Neural progenitor cell (in vitro differentiated cells): ENCODE measurements at regions not wholly inside any gene's neighbourhood (a gene's known extent, or its start where the extent isn't known, plus 50 kb on each side); places are given as distances from the start of the nearest gene placed in this dataset.

Source experiments
- DNase-seq: peaks from one replicate; pipeline ENCODE4 v3.0.0-alpha.2; 2016; ENCODE audit warnings: low spot score
- H2AFZ ChIP-seq: fragments of 200-600 bp; sonication (generic); replicated peaks from 2 replicates; pipeline ENCODE4 v1.6.1; 2016; ENCODE audit warnings: antibody characterized with exemption
- H3F3A ChIP-seq: fragments of 200-600 bp; sonication (generic); 2 replicates; pipeline ENCODE4 v1.6.1; 2016; ENCODE audit warnings: antibody characterized with exemption, low read depth
- H3K27ac ChIP-seq: fragments of 200-600 bp; sonication (generic); 2 replicates; pipeline ENCODE4 v1.5.1; 2016; ENCODE audit warnings: mild to moderate bottlenecking
- H3K27me3 ChIP-seq: fragments of 200-600 bp; sonication (generic); 2 replicates; pipeline ENCODE4 v1.6.1; 2016; ENCODE audit warnings: mild to moderate bottlenecking, moderate library complexity
- H3K36me3 ChIP-seq: fragments of 200-600 bp; sonication (generic); 2 replicates; pipeline ENCODE4 v1.5.1; 2016
- H3K4me1 ChIP-seq: fragments of 200-600 bp; sonication (generic); 2 replicates; pipeline ENCODE4 v1.6.1; 2016; ENCODE audit warnings: mixed run types
- H3K4me2 ChIP-seq: fragments of 200-600 bp; sonication (generic); 2 replicates; pipeline ENCODE4 v1.6.1; 2016
- H3K4me3 ChIP-seq: fragments of 200-600 bp; sonication (generic); 2 replicates; pipeline ENCODE4 v1.5.1; 2016
- H3K79me2 ChIP-seq: fragments of 200-600 bp; sonication (generic); 2 replicates; pipeline ENCODE4 v1.6.1; 2016; ENCODE audit warnings: low read depth
- H3K9ac ChIP-seq: fragments of 200-600 bp; sonication (generic); 2 replicates; pipeline ENCODE4 v1.6.1; 2016
- H3K9me3 ChIP-seq: fragments of 200-600 bp; sonication (generic); 2 replicates; pipeline ENCODE4 v1.5.1; 2016; ENCODE audit warnings: low read depth
- H4K20me1 ChIP-seq: fragments of 200-600 bp; sonication (generic); 2 replicates; pipeline ENCODE4 v1.6.1; 2016; ENCODE audit warnings: low read depth
- H3K27ac Mint-ChIP-seq: 3 replicates; pipeline ENCODE4 v1.8.0; 2021; ENCODE audit warnings: mixed read lengths
- H3K27me3 Mint-ChIP-seq: 2 replicates; pipeline ENCODE4 v1.8.0; 2022; ENCODE audit warnings: low read depth, mild to moderate bottlenecking, inconsistent platforms, moderate library complexity, mixed read lengths; ENCODE audit not compliant: insufficient read depth
- H3K36me3 Mint-ChIP-seq: 3 replicates; pipeline ENCODE4 v1.8.0; 2021; ENCODE audit warnings: mixed read lengths
- H3K4me1 Mint-ChIP-seq: 3 replicates; pipeline ENCODE4 v1.8.0; 2021; ENCODE audit warnings: mixed read lengths
- H3K4me3 Mint-ChIP-seq: 3 replicates; pipeline ENCODE4 v1.8.0; 2021; ENCODE audit warnings: mild to moderate bottlenecking, moderate library complexity, mixed read lengths
- H3K9me3 Mint-ChIP-seq: 3 replicates; pipeline ENCODE4 v1.8.0; 2020; ENCODE audit warnings: mixed read lengths
- CTCF ChIP-seq: fragments of 200-600 bp; sonication (generic); IDR thresholded peaks from 2 replicates; pipeline ENCODE4 v1.5.1; 2017; ENCODE audit warnings: antibody characterized with exemption, mild to moderate bottlenecking
- EZH2 ChIP-seq: fragments of 200-600 bp; sonication (generic); IDR thresholded peaks from 2 replicates; pipeline ENCODE4 v1.6.1; 2017; ENCODE audit warnings: antibody characterized with exemption, mild to moderate bottlenecking, moderate library complexity
- EZH2phosphoT487 ChIP-seq: fragments of 200-600 bp; sonication (generic); IDR thresholded peaks from 2 replicates; pipeline ENCODE4 v1.6.1; 2017; ENCODE audit warnings: antibody characterized with exemption

GRCh38 chr9:86891091-86891490 lies 56.2 kb downstream of the GAS1 start:
- no peak for TF ChIP-seq EZH2
- no peak for TF ChIP-seq EZH2phosphoT487
- TF ChIP-seq CTCF = no peak
- DNase-seq = no peak
- H3K36me3 ChIP-seq = no peaks in the 10 kb centered on the region
- no peak overlapping the region for H3K4me3 ChIP-seq
- H3K9me3 Mint-ChIP-seq = no peaks in the 10 kb centered on the region
- no peaks in the 10 kb centered on the region for H3K27me3 ChIP-seq
- H3K4me1 ChIP-seq = peaks cover 21% of the 10 kb centered on the region
- H3K4me3 Mint-ChIP-seq = no peak overlapping the region
- H3K27me3 Mint-ChIP-seq = no peaks in the 10 kb centered on the region
- no peak overlapping the region for H3K27ac Mint-ChIP-seq
- no peaks in the 10 kb centered on the region for H3F3A ChIP-seq
- H3K27ac ChIP-seq = no peak overlapping the region
- H2AFZ ChIP-seq = no peak overlapping the region
- no peak overlapping the region for H3K9ac ChIP-seq
- H3K4me2 ChIP-seq = no peak overlapping the region
- no peaks in the 10 kb centered on the region for H3K79me2 ChIP-seq
- H4K20me1 ChIP-seq = no peaks in the 10 kb centered on the region
- H3K36me3 Mint-ChIP-seq = no peaks in the 10 kb centered on the region
- H3K9me3 ChIP-seq = no peaks in the 10 kb centered on the region
- peaks cover 15% of the 10 kb centered on the region for H3K4me1 Mint-ChIP-seq

GRCh38 chr9:86885232-86885631 lies 62.1 kb downstream of the GAS1 start:
- Histone ChIP-seq H3K27me3 (peaks cover 9% of the 10 kb centered on the region), H3K9ac (no peak overlapping the region), H3K36me3 (no peaks in the 10 kb centered on the region), H2AFZ (no peak overlapping the region), H3K4me1 (peaks cover 25% of the 10 kb centered on the region), H3K27ac (no peak overlapping the region), H4K20me1 (no peaks in the 10 kb centered on the region), H3K9me3 (no peaks in the 10 kb centered on the region), H3K4me3 (no peak overlapping the region), H3K4me2 (peak overlapping the region; percentile 21), H3K79me2 (no peaks in the 10 kb centered on the region), H3F3A (peaks cover 13% of the 10 kb centered on the region)
- TF ChIP-seq EZH2phosphoT487 (no peak), EZH2 (no peak), CTCF (no peak)
- H3K27me3 Mint-ChIP-seq = peaks cover 6% of the 10 kb centered on the region
- H3K4me3 Mint-ChIP-seq = no peak overlapping the region
- no peak for DNase-seq
- H3K4me1 Mint-ChIP-seq = peaks cover 17% of the 10 kb centered on the region
- H3K27ac Mint-ChIP-seq = peak overlapping the region; percentile 51
- no peaks in the 10 kb centered on the region for H3K36me3 Mint-ChIP-seq
- peaks cover 4% of the 10 kb centered on the region for H3K9me3 Mint-ChIP-seq

GRCh38 chr9:86876621-86877196 lies 70.6 kb downstream of the GAS1 start:
- H3K27me3 Mint-ChIP-seq = no peaks in the 10 kb centered on the region
- peak overlapping the region; percentile 55 for H3K4me2 ChIP-seq
- H2AFZ ChIP-seq = no peak overlapping the region
- H4K20me1 ChIP-seq = no peaks in the 10 kb centered on the region
- DNase-seq = peak; percentile 51
- no peaks in the 10 kb centered on the region for H3K9me3 ChIP-seq
- H3K4me3 ChIP-seq = peak overlapping the region; percentile 8
- H3K4me1 ChIP-seq = peaks cover 20% of the 10 kb centered on the region
- no peaks in the 10 kb centered on the region for H3K27me3 ChIP-seq
- no peak overlapping the region for H3K9ac ChIP-seq
- no peak for TF ChIP-seq EZH2phosphoT487
- TF ChIP-seq CTCF = no peak
- TF ChIP-seq EZH2 = no peak
- H3K36me3 ChIP-seq = no peaks in the 10 kb centered on the region
- H3K36me3 Mint-ChIP-seq = no peaks in the 10 kb centered on the region
- no peak overlapping the region for H3K27ac ChIP-seq
- peaks cover 15% of the 10 kb centered on the region for H3K4me1 Mint-ChIP-seq
- H3K79me2 ChIP-seq = no peaks in the 10 kb centered on the region
- H3K4me3 Mint-ChIP-seq = no peak overlapping the region
- peaks cover 12% of the 10 kb centered on the region for H3F3A ChIP-seq
- no peak overlapping the region for H3K27ac Mint-ChIP-seq
- no peaks in the 10 kb centered on the region for H3K9me3 Mint-ChIP-seq
